GM23338 (cell line): ENCODE measurements at regions not wholly inside any gene's neighbourhood (a gene's known extent, or its start where the extent isn't known, plus 50 kb on each side); places are given as distances from the start of the nearest gene placed in this dataset.

Source experiments
- ATAC-seq: fragments of 200-7000 bp; cut with Tn5 transposase; 3 replicates; pipeline ENCODE4 v1.9.1; 2020
- DNase-seq: peaks from one replicate; pipeline ENCODE4 v3.0.0-alpha.2; 2015; ENCODE audit warnings: low spot score
- H2AFZ ChIP-seq: fragments of 200-600 bp; sonication (generic); 2 replicates; pipeline ENCODE4 v1.8.0; 2016; ENCODE audit warnings: antibody characterized with exemption, mild to moderate bottlenecking, moderate library complexity
- H3F3A ChIP-seq: fragments of 200-600 bp; sonication (generic); replicated peaks from 2 replicates; pipeline ENCODE4 v1.8.0; 2017; ENCODE audit warnings: antibody characterized with exemption, mixed run types, low read depth
- H3K27ac ChIP-seq: fragments of 200-600 bp; sonication (generic); 2 replicates; pipeline ENCODE4 v1.6.1; 2016; ENCODE audit warnings: low read depth
- H3K27me3 ChIP-seq: fragments of 200-600 bp; sonication (generic); 2 replicates; pipeline ENCODE4 v1.8.0; 2016; ENCODE audit warnings: mild to moderate bottlenecking, mixed run types, moderate library complexity; ENCODE audit not compliant: insufficient read depth
- H3K36me3 ChIP-seq: fragments of 200-600 bp; sonication (generic); 2 replicates; pipeline ENCODE4 v1.8.0; 2016; ENCODE audit warnings: mild to moderate bottlenecking; ENCODE audit not compliant: insufficient read depth
- H3K4me1 ChIP-seq: fragments of 200-600 bp; sonication (generic); 2 replicates; pipeline ENCODE4 v1.8.0; 2016; ENCODE audit warnings: mild to moderate bottlenecking, moderate library complexity; ENCODE audit not compliant: insufficient read depth
- H3K4me2 ChIP-seq: fragments of 200-600 bp; sonication (generic); 2 replicates; pipeline ENCODE4 v1.7.1; 2017; ENCODE audit warnings: mixed run types
- H3K4me3 ChIP-seq: fragments of 200-600 bp; sonication (generic); 2 replicates; pipeline ENCODE4 v1.6.1; 2016; ENCODE audit warnings: mixed run types
- H3K79me2 ChIP-seq: fragments of 200-600 bp; sonication (generic); replicated peaks from 2 replicates; pipeline ENCODE4 v1.8.0; 2017; ENCODE audit warnings: mild to moderate bottlenecking; ENCODE audit not compliant: insufficient read depth
- H3K9me2 ChIP-seq: fragments of 200-600 bp; sonication (generic); 2 replicates; pipeline ENCODE4 v1.8.0; 2017; ENCODE audit not compliant: insufficient read depth
- H4K20me1 ChIP-seq: fragments of 200-600 bp; sonication (generic); replicated peaks from 2 replicates; pipeline ENCODE4 v1.8.0; 2017; ENCODE audit warnings: mild to moderate bottlenecking; ENCODE audit not compliant: insufficient read depth
- H3K27ac Mint-ChIP-seq: 2 replicates; pipeline ENCODE4 v1.8.0; 2020; ENCODE audit warnings: inconsistent platforms, mild to moderate bottlenecking, moderate library complexity, mixed read lengths
- H3K27me3 Mint-ChIP-seq: 3 replicates; pipeline ENCODE4 v1.8.0; 2022; ENCODE audit warnings: low read depth, mild to moderate bottlenecking, moderate library complexity, mixed read lengths, inconsistent platforms; ENCODE audit not compliant: insufficient read depth, poor library complexity
- H3K36me3 Mint-ChIP-seq: 3 replicates; pipeline ENCODE4 v1.8.0; 2021; ENCODE audit warnings: low read depth, mild to moderate bottlenecking, inconsistent platforms, moderate library complexity, mixed read lengths
- H3K4me1 Mint-ChIP-seq: 3 replicates; pipeline ENCODE4 v1.8.0; 2020; ENCODE audit warnings: mild to moderate bottlenecking, inconsistent platforms, mixed read lengths
- H3K4me3 Mint-ChIP-seq: 3 replicates; pipeline ENCODE4 v1.8.0; 2021; ENCODE audit warnings: moderate library complexity, mild to moderate bottlenecking, inconsistent platforms, mixed read lengths
- H3K9me3 Mint-ChIP-seq: 3 replicates; pipeline ENCODE4 v1.8.0; 2020; ENCODE audit warnings: moderate library complexity, mild to moderate bottlenecking, inconsistent platforms, mixed read lengths
- CREB1 ChIP-seq: fragments of 250-450 bp; sonication (Bioruptor Pico); IDR thresholded peaks from 2 replicates; pipeline ENCODE4 v1.5.0; 2020; ENCODE audit warnings: low read depth, mild to moderate bottlenecking, moderate library complexity
- CTCF ChIP-seq, 2 experiments: fragments of 200-600 bp in 1 of 2; sonication (generic) in 1 of 2; conservative IDR thresholded peaks; 2 replicates each; pipeline versions ENCODE4 v1.5.1 to v1.6.1; 2016 to 2017; ENCODE audit warnings: antibody characterized with exemption in 2 of 2, low read depth in 2 of 2, mild to moderate bottlenecking in 2 of 2, moderate library complexity in 1 of 2
- ETS1 ChIP-seq: IDR thresholded peaks from 2 replicates; pipeline ENCODE4 v1.6.1; 2016; ENCODE audit warnings: antibody characterized with exemption
- EZH2 ChIP-seq: fragments of 200-600 bp; sonication (generic); IDR thresholded peaks from one replicate; pipeline ENCODE4 v1.8.0; 2017; ENCODE audit warnings: antibody characterized with exemption, mild to moderate bottlenecking, low read depth; ENCODE audit not compliant: unreplicated experiment
- EZH2phosphoT487 ChIP-seq: fragments of 200-600 bp; sonication (generic); IDR thresholded peaks from one replicate; pipeline ENCODE4 v1.8.1; 2018; ENCODE audit warnings: antibody characterized with exemption; ENCODE audit not compliant: unreplicated experiment
- JUNB ChIP-seq: IDR thresholded peaks from one replicate; pipeline ENCODE4 v1.6.1; 2016; ENCODE audit warnings: antibody characterized with exemption; ENCODE audit not compliant: unreplicated experiment
- NANOG ChIP-seq: IDR thresholded peaks from 2 replicates; pipeline ENCODE4 v1.6.1; 2016; ENCODE audit warnings: antibody characterized with exemption, borderline replicate concordance
- POLR2AphosphoS5 ChIP-seq: IDR thresholded peaks from 2 replicates; pipeline ENCODE4 v1.6.1; 2016; ENCODE audit warnings: antibody characterized with exemption, low read depth
- REST ChIP-seq: IDR thresholded peaks from one replicate; pipeline ENCODE4 v1.6.1; 2018; ENCODE audit warnings: antibody characterized with exemption; ENCODE audit not compliant: unreplicated experiment
- STAT1 ChIP-seq: IDR thresholded peaks from one replicate; pipeline ENCODE4 v1.6.1; 2016; ENCODE audit warnings: antibody characterized with exemption; ENCODE audit not compliant: unreplicated experiment
- ZNF114 ChIP-seq: fragments of 250-450 bp; sonication (Bioruptor Pico); IDR thresholded peaks from 2 replicates; pipeline ENCODE4 v1.5.0; 2020; ENCODE audit warnings: mild to moderate bottlenecking, moderate library complexity
- ZNF331 ChIP-seq: fragments of 250-450 bp; sonication (Bioruptor Pico); IDR thresholded peaks from 2 replicates; pipeline ENCODE4 v1.5.0; 2020; ENCODE audit warnings: low read depth, mild to moderate bottlenecking, moderate library complexity
- ZNF462 ChIP-seq: fragments of 250-450 bp; sonication (Bioruptor Pico); IDR thresholded peaks from 2 replicates; pipeline ENCODE4 v1.5.0; 2020; ENCODE audit warnings: mild to moderate bottlenecking, moderate library complexity

- ATAC-seq (no peak), DNase-seq (no peak)
- Histone ChIP-seq H3K9me2 (no peaks in the 10 kb centered on the region), H3K27ac (no peak overlapping the region), H4K20me1 (no peaks in the 10 kb centered on the region), H3K4me2 (no peak overlapping the region), H3F3A (no peaks in the 10 kb centered on the region), H3K36me3 (no peaks in the 10 kb centered on the region), H3K4me3 (no peak overlapping the region), H3K79me2 (no peaks in the 10 kb centered on the region), H2AFZ (peak overlapping the region; percentile 54; the same call in 1 of the 2 replicates), H3K4me1 (peaks cover 20% of the 10 kb centered on the region), H3K27me3 (no peaks in the 10 kb centered on the region)
- TF ChIP-seq ETS1 = no peak
- TF ChIP-seq JUNB = no peak
- no peak for TF ChIP-seq CREB1
- no peak for TF ChIP-seq EZH2
- no peak for TF ChIP-seq ZNF331 (CRISPR knock-in tag)
- no peak for TF ChIP-seq EZH2phosphoT487
- no peak for TF ChIP-seq ZNF462
- TF ChIP-seq REST = no peak
- TF ChIP-seq CTCF (conservative IDR thresholded peaks at IDR 0.05; ENCODE audit: low read depth in 2 of 2) = no peak
- TF ChIP-seq NANOG = no peak
- TF ChIP-seq ZNF114 (CRISPR knock-in tag) = no peak
- TF ChIP-seq POLR2AphosphoS5 = no peak
- no peak for TF ChIP-seq STAT1
- H3K9me3 Mint-ChIP-seq = no peaks in the 10 kb centered on the region
- H3K36me3 Mint-ChIP-seq = no peaks in the 10 kb centered on the region
- peaks cover 13% of the 10 kb centered on the region; the same call in 2 of the 3 replicates for H3K4me1 Mint-ChIP-seq
- H3K4me3 Mint-ChIP-seq = no peak overlapping the region
- H3K27me3 Mint-ChIP-seq = no peaks in the 10 kb centered on the region
- H3K27ac Mint-ChIP-seq = 0 out of 2 replicates have a peak overlapping the region, but pooled peaks have one; percentile 3
Observed at GRCh38 chr4:188650516-188650915, 511.3 kb downstream of the TRIML1 start.
